Kidney epithelial cell (primary cell): ENCODE measurements at regions not wholly inside any gene's neighbourhood (a gene's known extent, or its start where the extent isn't known, plus 50 kb on each side); places are given as distances from the start of the nearest gene placed in this dataset.

ENCODE experiments used
- DNase-seq: peaks from one replicate; pipeline ENCODE4 v3.0.0-alpha.2; 2010; ENCODE audit warnings: low read depth
- H3K27me3 ChIP-seq: 2 replicates; pipeline ENCODE4 v1.6.0; 2011; ENCODE audit warnings: low read length; ENCODE audit not compliant: control insufficient read depth, insufficient read depth
- H3K36me3 ChIP-seq: 2 replicates; pipeline ENCODE4 v1.5.1; 2011; ENCODE audit warnings: low read length; ENCODE audit not compliant: control insufficient read depth, insufficient read depth
- H3K4me3 ChIP-seq: 2 replicates; pipeline ENCODE4 v1.5.1; 2011; ENCODE audit warnings: low read depth, mild to moderate bottlenecking, control low read depth, low read length
- CTCF ChIP-seq: IDR thresholded peaks from 2 replicates; pipeline ENCODE4 v1.5.1; 2011; ENCODE audit warnings: mild to moderate bottlenecking, moderate library complexity, low read length, control low read depth, inconsistent platforms; ENCODE audit not compliant: insufficient read depth, poor library complexity, severe bottlenecking

GRCh38 chr16:63201851-63202250 is 1165.6 kb upstream of the CDH8 start:
- no peaks in the 10 kb centered on the region for H3K36me3 ChIP-seq
- TF ChIP-seq CTCF = no peak
- no peak for DNase-seq
- H3K4me3 ChIP-seq = no peak overlapping the region
- H3K27me3 ChIP-seq = no peaks in the 10 kb centered on the region

GRCh38 chr16:63200940-63201339 is 1164.7 kb upstream of the CDH8 start:
- no peak for DNase-seq
- Histone ChIP-seq H3K36me3 (no peaks in the 10 kb centered on the region), H3K27me3 (no peaks in the 10 kb centered on the region), H3K4me3 (no peak overlapping the region)
- TF ChIP-seq CTCF = no peak

GRCh38 chr16:63195336-63195735 is 1159.1 kb upstream of the CDH8 start:
- no peak for TF ChIP-seq CTCF
- Histone ChIP-seq H3K4me3 (no peak overlapping the region), H3K27me3 (no peaks in the 10 kb centered on the region), H3K36me3 (no peaks in the 10 kb centered on the region)
- no peak for DNase-seq

GRCh38 chr16:63192980-63193379 is 1156.7 kb upstream of the CDH8 start:
- H3K4me3 ChIP-seq = no peak overlapping the region
- TF ChIP-seq CTCF = no peak
- no peaks in the 10 kb centered on the region for H3K27me3 ChIP-seq
- H3K36me3 ChIP-seq = no peaks in the 10 kb centered on the region
- DNase-seq = no peak

GRCh38 chr16:63188086-63188771 is 1152.0 kb upstream of the CDH8 start:
- DNase-seq = peak; percentile 35
- no peaks in the 10 kb centered on the region for H3K36me3 ChIP-seq
- no peaks in the 10 kb centered on the region for H3K27me3 ChIP-seq
- TF ChIP-seq CTCF = no peak
- H3K4me3 ChIP-seq = no peak overlapping the region

- TF ChIP-seq CTCF = no peak
- Histone ChIP-seq H3K27me3 (no peaks in the 10 kb centered on the region), H3K4me3 (no peak overlapping the region), H3K36me3 (no peaks in the 10 kb centered on the region)
- no peak for DNase-seq
These were observed 1151.4 kb upstream of the CDH8 start for GRCh38 chr16:63187638-63188037.
